ENCODE measurements at regions not wholly inside any gene's neighbourhood (a gene's known extent, or its start where the extent isn't known, plus 50 kb on each side); places are given as distances from the start of the nearest gene placed in this dataset.

DNA sequence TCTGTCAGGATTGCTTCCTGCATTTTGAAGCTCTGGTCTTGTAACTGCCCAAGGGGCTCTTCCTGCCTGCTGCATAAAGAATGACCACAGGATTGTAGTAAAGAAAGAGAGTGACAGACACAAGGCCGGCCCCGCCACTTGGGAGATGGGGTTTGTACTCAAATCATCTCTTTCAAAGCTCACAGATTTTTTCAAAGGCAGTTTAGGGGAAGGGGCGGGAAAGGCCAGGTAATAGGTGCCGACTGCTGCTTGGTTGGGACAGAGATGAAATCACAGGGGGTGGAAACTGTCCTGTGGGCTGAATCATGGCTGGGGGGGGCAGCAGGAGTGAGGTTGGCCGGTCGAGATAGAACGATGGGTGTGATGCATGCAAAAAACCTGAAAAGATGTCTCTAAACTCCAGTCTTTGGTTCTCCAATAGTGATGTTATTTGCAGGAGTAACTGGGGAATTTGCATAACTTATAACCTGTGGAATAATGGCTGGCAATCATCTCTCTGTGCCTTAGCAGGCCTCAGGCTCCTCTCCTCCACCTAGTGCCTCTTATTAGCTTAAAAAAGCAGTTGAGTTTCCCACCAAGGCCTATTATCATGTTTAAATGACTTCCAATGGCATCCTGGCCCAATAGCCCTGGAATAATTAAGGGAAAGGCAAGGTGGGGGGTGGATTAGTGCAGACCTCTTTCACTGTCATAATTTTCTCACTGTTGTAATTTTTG lies 778.4 kb upstream of the FRG1 start:
- DNase-seq, result no peak
- Histone ChIP-seq H3K27me3 (replicated peaks; ENCODE audit: insufficient read depth, low read length) (no peaks in the 10 kb centered on the region), H3F3A (ENCODE audit: insufficient read depth, low read length) (no peaks in the 10 kb centered on the region), H4K20me1 (ENCODE audit: insufficient read depth, low read length) (no peaks in the 10 kb centered on the region), H3K9me2 (replicated peaks; ENCODE audit: insufficient read depth, low read length) (no peaks in the 10 kb centered on the region), H2AFZ (ENCODE audit: low read length) (no peak overlapping the region), H3K9me3 (replicated peaks; ENCODE audit: insufficient read depth, low read length) (no peaks in the 10 kb centered on the region), H3K9ac (ENCODE audit: low read length) (no peak overlapping the region), H3K4me1 (ENCODE audit: low read length) (no peaks in the 10 kb centered on the region), H3K4me3 (ENCODE audit: low read length) (no peak overlapping the region), H3K27ac (ENCODE audit: low read length) (no peak overlapping the region), H3K4me2 (ENCODE audit: low read depth, low read length) (no peak overlapping the region), H3K79me2 (ENCODE audit: low read length) (no peaks in the 10 kb centered on the region), H3K36me3 (replicated peaks; ENCODE audit: insufficient read depth, low read length) (no peaks in the 10 kb centered on the region)
- TF ChIP-seq EZH2 (optimal IDR thresholded peaks at IDR 0.05; ENCODE audit: low read depth, low read length), result no peak
- TF ChIP-seq EZH2phosphoT487 (IDR thresholded peaks at IDR 0.05; ENCODE audit: low read length), result no peak
- TF ChIP-seq, protein P1, sequence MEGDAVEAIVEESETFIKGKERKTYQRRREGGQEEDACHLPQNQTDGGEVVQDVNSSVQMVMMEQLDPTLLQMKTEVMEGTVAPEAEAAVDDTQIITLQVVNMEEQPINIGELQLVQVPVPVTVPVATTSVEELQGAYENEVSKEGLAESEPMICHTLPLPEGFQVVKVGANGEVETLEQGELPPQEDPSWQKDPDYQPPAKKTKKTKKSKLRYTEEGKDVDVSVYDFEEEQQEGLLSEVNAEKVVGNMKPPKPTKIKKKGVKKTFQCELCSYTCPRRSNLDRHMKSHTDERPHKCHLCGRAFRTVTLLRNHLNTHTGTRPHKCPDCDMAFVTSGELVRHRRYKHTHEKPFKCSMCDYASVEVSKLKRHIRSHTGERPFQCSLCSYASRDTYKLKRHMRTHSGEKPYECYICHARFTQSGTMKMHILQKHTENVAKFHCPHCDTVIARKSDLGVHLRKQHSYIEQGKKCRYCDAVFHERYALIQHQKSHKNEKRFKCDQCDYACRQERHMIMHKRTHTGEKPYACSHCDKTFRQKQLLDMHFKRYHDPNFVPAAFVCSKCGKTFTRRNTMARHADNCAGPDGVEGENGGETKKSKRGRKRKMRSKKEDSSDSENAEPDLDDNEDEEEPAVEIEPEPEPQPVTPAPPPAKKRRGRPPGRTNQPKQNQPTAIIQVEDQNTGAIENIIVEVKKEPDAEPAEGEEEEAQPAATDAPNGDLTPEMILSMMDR (IDR thresholded peaks at IDR 0.05; ENCODE audit: low read length), result no peak

DNA sequence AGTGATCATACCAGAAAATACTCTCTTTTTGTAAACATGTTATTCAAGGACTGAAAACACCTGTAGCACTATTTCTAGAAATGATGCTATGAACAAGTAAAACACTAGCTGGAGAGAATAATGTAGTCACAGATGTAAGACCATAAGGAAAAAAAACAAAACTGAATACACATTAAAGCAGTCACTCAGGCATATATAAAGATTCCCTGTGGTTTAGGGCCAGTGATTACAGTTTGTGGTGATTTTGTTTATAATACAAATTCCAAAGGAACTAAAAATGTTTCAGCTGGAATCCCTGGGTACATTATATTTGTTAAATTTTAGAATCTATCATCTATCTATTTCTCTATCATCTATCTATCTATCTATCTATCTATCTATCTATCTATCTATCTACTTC lies 777.8 kb upstream of the FRG1 start:
- Histone ChIP-seq H3K27me3 (replicated peaks; ENCODE audit: insufficient read depth, low read length) (no peaks in the 10 kb centered on the region), H3K9ac (ENCODE audit: low read length) (no peak overlapping the region), H3K4me3 (ENCODE audit: low read length) (no peak overlapping the region), H3K27ac (ENCODE audit: low read length) (no peak overlapping the region), H3K36me3 (replicated peaks; ENCODE audit: insufficient read depth, low read length) (no peaks in the 10 kb centered on the region), H4K20me1 (ENCODE audit: insufficient read depth, low read length) (no peaks in the 10 kb centered on the region), H3K4me2 (ENCODE audit: low read depth, low read length) (no peak overlapping the region), H3F3A (ENCODE audit: insufficient read depth, low read length) (no peaks in the 10 kb centered on the region), H3K4me1 (ENCODE audit: low read length) (no peaks in the 10 kb centered on the region), H3K9me3 (replicated peaks; ENCODE audit: insufficient read depth, low read length) (no peaks in the 10 kb centered on the region), H2AFZ (ENCODE audit: low read length) (no peak overlapping the region), H3K9me2 (replicated peaks; ENCODE audit: insufficient read depth, low read length) (no peaks in the 10 kb centered on the region), H3K79me2 (ENCODE audit: low read length) (no peaks in the 10 kb centered on the region)
- TF ChIP-seq EZH2phosphoT487 (IDR thresholded peaks at IDR 0.05; ENCODE audit: low read length) (no peak), EZH2 (optimal IDR thresholded peaks at IDR 0.05; ENCODE audit: low read depth, low read length) (no peak)
- TF ChIP-seq, protein P1 (IDR thresholded peaks at IDR 0.05; ENCODE audit: low read length), result no peak
- no peak for DNase-seq

DNA sequence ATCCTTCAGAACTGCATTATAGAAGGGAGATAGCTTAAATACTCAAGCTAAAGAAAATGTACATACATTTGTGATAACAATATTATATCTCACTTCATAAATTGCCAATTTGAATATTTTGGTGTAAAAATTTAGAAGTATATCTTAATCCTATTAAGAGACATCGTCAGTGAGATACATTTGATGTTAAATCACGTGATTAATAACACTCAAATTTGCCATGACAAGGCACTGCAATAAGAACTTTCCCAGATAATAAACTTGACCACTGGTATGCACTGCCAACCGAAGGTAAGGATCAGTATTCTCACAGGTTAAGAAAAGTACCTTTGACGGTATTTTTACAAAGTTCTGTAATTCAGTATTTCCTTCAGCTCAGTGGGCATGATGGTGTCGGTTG lies 764.7 kb upstream of the FRG1 start:
- TF ChIP-seq, protein P1 (IDR thresholded peaks at IDR 0.05; ENCODE audit: low read length), result no peak
- no peak for TF ChIP-seq EZH2phosphoT487 (IDR thresholded peaks at IDR 0.05; ENCODE audit: low read length)
- no peak for TF ChIP-seq EZH2 (optimal IDR thresholded peaks at IDR 0.05; ENCODE audit: low read depth, low read length)
- no peaks in the 10 kb centered on the region for H3K36me3 ChIP-seq (replicated peaks; ENCODE audit: insufficient read depth, low read length)

More for the DNA sequence above, 764.7 kb upstream of the FRG1 start:
- H3F3A ChIP-seq (ENCODE audit: insufficient read depth, low read length), result no peaks in the 10 kb centered on the region
- H3K27ac ChIP-seq (ENCODE audit: low read length), result no peak overlapping the region
- H3K4me3 ChIP-seq (ENCODE audit: low read length), result no peak overlapping the region
- H3K27me3 ChIP-seq (replicated peaks; ENCODE audit: insufficient read depth, low read length), result no peaks in the 10 kb centered on the region
- no peaks in the 10 kb centered on the region for H3K79me2 ChIP-seq (ENCODE audit: low read length)
- no peaks in the 10 kb centered on the region for H4K20me1 ChIP-seq (ENCODE audit: insufficient read depth, low read length)
- no peaks in the 10 kb centered on the region for H3K9me2 ChIP-seq (replicated peaks; ENCODE audit: insufficient read depth, low read length)
- H3K9ac ChIP-seq (ENCODE audit: low read length), result no peak overlapping the region
- no peaks in the 10 kb centered on the region for H3K4me1 ChIP-seq (ENCODE audit: low read length)
- H3K9me3 ChIP-seq (replicated peaks; ENCODE audit: insufficient read depth, low read length), result no peaks in the 10 kb centered on the region
- DNase-seq, result no peak
- H2AFZ ChIP-seq (ENCODE audit: low read length), result no peak overlapping the region
- no peak overlapping the region for H3K4me2 ChIP-seq (ENCODE audit: low read depth, low read length)
